Endothelial cell of umbilical vein (primary cell): ENCODE measurements at regions not wholly inside any gene's neighbourhood (a gene's known extent, or its start where the extent isn't known, plus 50 kb on each side); places are given as distances from the start of the nearest gene placed in this dataset.

Experiments used
- BruUV-seq: library from RNA; stranded (reverse); fragments of 400-500 nt; replicated peaks from 2 replicates; lab custom pipeline; 2021; lab: Mats Ljungman, UMichigan
- CTCF ChIA-PET: fragments of 300-600, 350-600 bp; sonication (Branson Sonifier 250); formaldehyde crosslinking; loops from one replicate; lab custom pipeline; 2021; ENCODE audit warnings: antibody characterized with exemption, inconsistent platforms; lab: Charles Lee
- POLR2A ChIA-PET: fragments of 300-600, 350-600 bp; sonication (Branson Sonifier 250); formaldehyde crosslinking; loops from one replicate; lab custom pipeline; 2021; ENCODE audit warnings: antibody characterized with exemption, inconsistent platforms; lab: Charles Lee
- DNase-seq: peaks from one replicate; pipeline ENCODE4 v3.0.0-alpha.2; 2011; ENCODE audit warnings: low read depth, low spot score
- FAIRE-seq: peaks from 2 replicates; lab custom pipeline; 2011; peaks lifted over from hg19 to GRCh38; lab: Jason Lieb, UNC
- H2AFZ ChIP-seq: 2 replicates; pipeline ENCODE4 v1.6.0; 2012; ENCODE audit warnings: low read depth, low read length, control low read depth, inconsistent platforms
- H3K27ac ChIP-seq: 2 replicates; pipeline ENCODE4 v1.5.1; 2011; ENCODE audit warnings: low read depth, mild to moderate bottlenecking, control low read depth, low read length, moderate library complexity; ENCODE audit not compliant: insufficient read depth
- H3K27me3 ChIP-seq, 2 experiments: 2 replicates each; pipeline versions ENCODE4 v1.6.0 to v1.6.1; 2011; ENCODE audit warnings: low read length in 2 of 2, mixed read lengths in 1 of 2; ENCODE audit not compliant: control insufficient read depth in 2 of 2, insufficient read depth in 2 of 2
- H3K36me3 ChIP-seq, 2 experiments: 2 replicates in 1 of 2; 3 replicates in 1 of 2; pipeline ENCODE4 v1.5.1; 2011; ENCODE audit warnings: low read length in 2 of 2, mild to moderate bottlenecking in 1 of 2, moderate library complexity in 1 of 2; ENCODE audit not compliant: control insufficient read depth in 2 of 2, insufficient read depth in 2 of 2; ENCODE audit errors: extremely low read depth in 1 of 2
- H3K4me1 ChIP-seq: 3 replicates; pipeline ENCODE4 v1.5.1; 2011; ENCODE audit warnings: mild to moderate bottlenecking, low read length; ENCODE audit not compliant: control insufficient read depth, insufficient read depth; ENCODE audit errors: extremely low read depth
- H3K4me2 ChIP-seq: 2 replicates; pipeline ENCODE4 v1.6.1; 2011; ENCODE audit warnings: low read length, control low read depth, mixed read lengths; ENCODE audit not compliant: insufficient read depth
- H3K4me3 ChIP-seq, 3 experiments: fragments of 200-600 bp in 1 of 3; sonication (generic), shearing (Covaris generic) in 1 of 3; replicated peaks in 1 of 3; 2 replicates each; pipeline ENCODE4 v1.5.1; 2011 to 2016; ENCODE audit warnings: control low read depth in 3 of 3, low read length in 3 of 3, mild to moderate bottlenecking in 2 of 3, inconsistent platforms in 1 of 3, low read depth in 1 of 3, moderate library complexity in 1 of 3; ENCODE audit not compliant: insufficient read depth in 1 of 3
- H3K79me2 ChIP-seq: 2 replicates; pipeline ENCODE4 v1.6.0; 2012; ENCODE audit warnings: low read length, inconsistent platforms; ENCODE audit not compliant: control insufficient read depth, insufficient read depth
- H3K9ac ChIP-seq: replicated peaks from 2 replicates; pipeline ENCODE3; 2011; ENCODE audit warnings: low read length, control low read depth; ENCODE audit not compliant: insufficient read depth; ENCODE audit errors: extremely low read depth
- H3K9me1 ChIP-seq: replicated peaks from 3 replicates; pipeline ENCODE4 v1.6.0; 2011; ENCODE audit warnings: mild to moderate bottlenecking, low read length; ENCODE audit not compliant: control insufficient read depth, insufficient read depth; ENCODE audit errors: extremely low read depth
- H3K9me3 ChIP-seq: replicated peaks from 2 replicates; pipeline ENCODE4 v1.5.1; 2012; ENCODE audit warnings: low read length, inconsistent platforms; ENCODE audit not compliant: control insufficient read depth, insufficient read depth
- H4K20me1 ChIP-seq: replicated peaks from 2 replicates; pipeline ENCODE3; 2011; ENCODE audit warnings: mild to moderate bottlenecking, low read length; ENCODE audit not compliant: control insufficient read depth, insufficient read depth; ENCODE audit errors: extremely low read depth
- CTCF ChIP-seq, 2 donors: IDR thresholded peaks; 1 replicate in 1 of 2; 2 replicates in 1 of 2; pipeline ENCODE4 v1.5.1; 2011; ENCODE audit warnings: low read length in 2 of 2, mild to moderate bottlenecking in 2 of 2, moderate library complexity in 2 of 2, control low read depth in 1 of 2, inconsistent platforms in 1 of 2, low read depth in 1 of 2; ENCODE audit not compliant: insufficient read depth in 1 of 2; ENCODE audit errors: extremely low read depth in 1 of 2
- EZH2 ChIP-seq: IDR thresholded peaks from 2 replicates; pipeline ENCODE4 v1.6.1; 2012; ENCODE audit warnings: borderline replicate concordance, low read depth, mild to moderate bottlenecking, moderate library complexity, low read length, inconsistent platforms; ENCODE audit not compliant: severe bottlenecking
- FOS ChIP-seq: IDR thresholded peaks from 2 replicates; pipeline ENCODE4 v1.6.1; 2011; ENCODE audit warnings: mild to moderate bottlenecking, low read length, moderate library complexity, borderline replicate concordance; ENCODE audit not compliant: insufficient read depth
- GATA2 ChIP-seq: IDR thresholded peaks from 2 replicates; pipeline ENCODE4 v1.7.0; 2011; ENCODE audit warnings: low read depth, mild to moderate bottlenecking, moderate library complexity, mixed read lengths, low read length; ENCODE audit not compliant: insufficient read length, insufficient read depth
- JUN ChIP-seq: IDR thresholded peaks from 2 replicates; pipeline ENCODE4 v1.6.1; 2011; ENCODE audit warnings: borderline replicate concordance, low read depth; ENCODE audit not compliant: insufficient read length, insufficient read depth
- MAX ChIP-seq: IDR thresholded peaks from 2 replicates; pipeline ENCODE4 v1.6.1; 2011; ENCODE audit not compliant: insufficient read depth, insufficient read length
- MYC ChIP-seq: IDR thresholded peaks from one replicate; pipeline ENCODE4 v1.6.1; 2011; ENCODE audit warnings: mild to moderate bottlenecking, low read depth, low read length
- POLR2A ChIP-seq: IDR thresholded peaks from 2 replicates; pipeline ENCODE4 v1.6.1; 2012; ENCODE audit warnings: low read depth, mild to moderate bottlenecking, control low read depth, low read length
- POLR2AphosphoS5 ChIP-seq: IDR thresholded peaks from 2 replicates; pipeline ENCODE4 v1.6.1; 2012; ENCODE audit warnings: low read depth, mild to moderate bottlenecking, control low read depth, low read length, moderate library complexity; ENCODE audit not compliant: insufficient read depth
- dilution Hi-C: fragments of 300-500 bp; cut with MboI; formaldehyde crosslinking; loops from one replicate; pipeline ENCODE4 v1.15.0; 2019; ENCODE audit warnings: low sequenced_read_pairs; ENCODE audit not compliant: extremely low pct_ligation_motif_present
- intact Hi-C: fragments of 100-400 bp; cut with micrococcal nuclease; formaldehyde crosslinking; loops from one replicate; pipeline ENCODE4 v1.10.0; 2022

GRCh38 chr3:64918989-64919388 lies 231.2 kb upstream of the ADAMTS9 start:
- ChIA-PET POLR2A (no interaction called here), CTCF (interaction anchor here (1.1 to 1.5 kb wide), 2 partner anchors 9 to 251 kb away, joined by 3 to 4 read pairs; no protein-coding TSS in a partner anchor)
- DNase-seq (no peak), FAIRE-seq (no peak)
- H3K9me1 ChIP-seq = no peaks in the 10 kb centered on the region
- H3K36me3 ChIP-seq = no peaks in the 10 kb centered on the region
- H3K4me3 ChIP-seq = no peak overlapping the region
- H3K9me3 ChIP-seq = no peaks in the 10 kb centered on the region
- H3K9ac ChIP-seq = no peak overlapping the region
- dilution Hi-C loops (no loop called here), intact Hi-C loops (no loop called here)
- H4K20me1 ChIP-seq = no peaks in the 10 kb centered on the region
- BruUV-seq = no TSS peak
- no peaks in the 10 kb centered on the region for H3K79me2 ChIP-seq
- no peak overlapping the region for H2AFZ ChIP-seq
- H3K4me1 ChIP-seq = peaks cover 60% of the 10 kb centered on the region
- no peak overlapping the region for H3K27ac ChIP-seq
- no peaks in the 10 kb centered on the region for H3K27me3 ChIP-seq
- H3K4me2 ChIP-seq = no peak overlapping the region
- TF ChIP-seq GATA2 (peak; percentile 44), FOS (no peak)

DNA sequence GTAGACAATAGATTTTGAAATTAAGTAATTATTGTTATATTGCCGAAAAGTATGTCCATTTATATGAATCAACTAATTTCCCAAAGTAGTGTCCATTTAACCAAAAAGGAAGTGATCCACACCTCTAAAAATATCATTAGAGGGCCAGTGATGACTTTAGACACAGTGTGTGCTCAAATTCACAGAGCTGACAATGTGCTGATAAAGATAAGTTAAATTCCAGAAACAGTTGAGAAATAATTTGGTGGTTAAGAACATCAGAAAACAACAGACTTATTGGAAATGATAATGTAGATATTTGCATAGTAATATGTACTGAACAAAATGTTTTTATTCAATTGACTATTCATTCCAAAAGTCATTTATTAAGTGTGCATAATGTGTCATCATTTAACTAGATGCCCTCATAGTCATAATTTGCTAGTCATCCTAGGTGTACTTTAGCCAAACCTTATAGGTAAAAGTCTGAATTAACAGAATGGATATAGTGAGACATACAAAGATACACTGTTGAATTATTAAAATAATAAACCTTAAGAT lies 230.2 kb upstream of the ADAMTS9 start:
- ChIA-PET CTCF (no interaction called here), POLR2A (no interaction called here)
- H3K4me2 ChIP-seq = no peak overlapping the region
- dilution Hi-C loops (no loop called here), intact Hi-C loops (loop anchor here (1.0 kb wide), 1 partner anchor 10 kb away; no protein-coding TSS in a partner anchor)
- FAIRE-seq (no peak), DNase-seq (no peak)
- H3K27ac ChIP-seq = no peak overlapping the region
- no peak overlapping the region for H3K4me3 ChIP-seq
- no peaks in the 10 kb centered on the region for H3K9me3 ChIP-seq
- H3K36me3 ChIP-seq = no peaks in the 10 kb centered on the region
- no peak overlapping the region for H3K9ac ChIP-seq
- TF ChIP-seq POLR2A = no peak
- TF ChIP-seq EZH2 = no peak
- no peak for TF ChIP-seq FOS
- TF ChIP-seq JUN = no peak
- TF ChIP-seq GATA2 = no peak
- no peak for TF ChIP-seq MAX
- no peak for TF ChIP-seq MYC
- no peak for TF ChIP-seq CTCF (IDR thresholded peaks at IDR 0.05; ENCODE audit: extremely low read depth in 1 of 2, insufficient read depth in 1 of 2, low read depth in 1 of 2, low read length in 2 of 2)
- no peak for TF ChIP-seq POLR2AphosphoS5
- peaks cover 56% of the 10 kb centered on the region for H3K4me1 ChIP-seq
- no TSS peak for BruUV-seq
- no peak overlapping the region for H2AFZ ChIP-seq
- H4K20me1 ChIP-seq = no peaks in the 10 kb centered on the region
- no peaks in the 10 kb centered on the region for H3K9me1 ChIP-seq
- no peaks in the 10 kb centered on the region for H3K27me3 ChIP-seq
- H3K79me2 ChIP-seq = no peaks in the 10 kb centered on the region
